Activated CD4-positive, alpha-beta memory T cell treated with anti-CD3 and anti-CD28 coated beads for 36 hours (primary cell): ENCODE measurements at regions not wholly inside any gene's neighbourhood (a gene's known extent, or its start where the extent isn't known, plus 50 kb on each side); places are given as distances from the start of the nearest gene placed in this dataset.

Experiments
- CTCF ChIA-PET: fragments of 350-600 bp; sonication (Branson Sonifier 250); formaldehyde crosslinking; loops from one replicate; lab custom pipeline; 2021; ENCODE audit warnings: antibody characterized with exemption, inconsistent platforms; lab: Charles Lee
- POLR2A ChIA-PET: fragments of 350-600 bp; sonication (Branson Sonifier 250); formaldehyde crosslinking; loops from one replicate; lab custom pipeline; 2021; ENCODE audit warnings: antibody characterized with exemption; lab: Charles Lee
- DNase-seq: peaks from one replicate; pipeline ENCODE4 v3.0.0-alpha.2; 2020
- H3K27ac Mint-ChIP-seq: one replicate; pipeline ENCODE4 v1.8.0; 2021; ENCODE audit warnings: mixed read lengths
- H3K27me3 Mint-ChIP-seq: one replicate; pipeline ENCODE4 v1.8.0; 2021; ENCODE audit warnings: mixed read lengths
- H3K36me3 Mint-ChIP-seq: one replicate; pipeline ENCODE4 v1.8.0; 2021; ENCODE audit warnings: mixed read lengths
- H3K4me1 Mint-ChIP-seq: one replicate; pipeline ENCODE4 v1.8.0; 2021; ENCODE audit warnings: low read depth, mixed read lengths
- H3K4me3 Mint-ChIP-seq: one replicate; pipeline ENCODE4 v1.8.0; 2021; ENCODE audit warnings: mild to moderate bottlenecking, mixed read lengths
- H3K9me3 Mint-ChIP-seq: one replicate; pipeline ENCODE4 v1.8.0; 2021; ENCODE audit warnings: mixed read lengths
- intact Hi-C: fragments of 100-400 bp; cut with micrococcal nuclease; formaldehyde crosslinking; loops from one replicate; pipeline ENCODE4 v1.15.1; 2023

- no peak overlapping the region for H3K4me3 Mint-ChIP-seq
- H3K9me3 Mint-ChIP-seq = no peaks in the 10 kb centered on the region
- H3K4me1 Mint-ChIP-seq = no peaks in the 10 kb centered on the region
- DNase-seq = no peak
- POLR2A ChIA-PET = no interaction called here
- no peaks in the 10 kb centered on the region for H3K36me3 Mint-ChIP-seq
- no peak overlapping the region for H3K27ac Mint-ChIP-seq
- CTCF ChIA-PET = no interaction called here
- H3K27me3 Mint-ChIP-seq = no peaks in the 10 kb centered on the region
- intact Hi-C loops = no loop called here
Observed at GRCh38 chr4:110959041-110959643, 336.3 kb upstream of the PITX2 start.

- Mint-ChIP-seq H3K36me3 (no peaks in the 10 kb centered on the region), H3K9me3 (no peaks in the 10 kb centered on the region), H3K4me3 (no peak overlapping the region), H3K27me3 (no peaks in the 10 kb centered on the region), H3K27ac (no peak overlapping the region), H3K4me1 (no peaks in the 10 kb centered on the region)
- DNase-seq = no peak
- ChIA-PET CTCF (no interaction called here), POLR2A (no interaction called here)
- intact Hi-C loops = no loop called here
Observed at GRCh38 chr4:110961066-110961465, 338.2 kb upstream of the PITX2 start.

- no peak overlapping the region for H3K27ac Mint-ChIP-seq
- no peaks in the 10 kb centered on the region for H3K36me3 Mint-ChIP-seq
- ChIA-PET POLR2A (no interaction called here), CTCF (no interaction called here)
- no peaks in the 10 kb centered on the region for H3K9me3 Mint-ChIP-seq
- no peak for DNase-seq
- H3K4me1 Mint-ChIP-seq = no peaks in the 10 kb centered on the region
- intact Hi-C loops = no loop called here
- H3K4me3 Mint-ChIP-seq = no peak overlapping the region
- no peaks in the 10 kb centered on the region for H3K27me3 Mint-ChIP-seq
Observed at GRCh38 chr4:110962616-110963015, 339.7 kb upstream of the PITX2 start.

- no peaks in the 10 kb centered on the region for H3K4me1 Mint-ChIP-seq
- H3K9me3 Mint-ChIP-seq = no peaks in the 10 kb centered on the region
- H3K4me3 Mint-ChIP-seq = no peak overlapping the region
- DNase-seq = no peak
- POLR2A ChIA-PET = no interaction called here
- CTCF ChIA-PET = no interaction called here
- H3K27ac Mint-ChIP-seq = no peak overlapping the region
- no peaks in the 10 kb centered on the region for H3K36me3 Mint-ChIP-seq
- intact Hi-C loops = no loop called here
- H3K27me3 Mint-ChIP-seq = no peaks in the 10 kb centered on the region
Observed at GRCh38 chr4:110963662-110964280, 340.9 kb upstream of the PITX2 start.

- ChIA-PET POLR2A (no interaction called here), CTCF (no interaction called here)
- Mint-ChIP-seq H3K36me3 (no peaks in the 10 kb centered on the region), H3K9me3 (no peaks in the 10 kb centered on the region), H3K4me3 (no peak overlapping the region), H3K27ac (no peak overlapping the region), H3K4me1 (no peaks in the 10 kb centered on the region), H3K27me3 (no peaks in the 10 kb centered on the region)
- intact Hi-C loops = no loop called here
- DNase-seq = no peak
Observed at GRCh38 chr4:110967936-110968335, 345.1 kb upstream of the PITX2 start.

- H3K9me3 Mint-ChIP-seq = no peaks in the 10 kb centered on the region
- H3K27me3 Mint-ChIP-seq = no peaks in the 10 kb centered on the region
- intact Hi-C loops = no loop called here
- no peaks in the 10 kb centered on the region for H3K36me3 Mint-ChIP-seq
- no peak overlapping the region for H3K4me3 Mint-ChIP-seq
- H3K27ac Mint-ChIP-seq = no peak overlapping the region
- no peaks in the 10 kb centered on the region for H3K4me1 Mint-ChIP-seq
- POLR2A ChIA-PET = no interaction called here
- peak; percentile 8 for DNase-seq
- CTCF ChIA-PET = no interaction called here
Observed at GRCh38 chr4:110970642-110971041, 347.8 kb upstream of the PITX2 start.

- Mint-ChIP-seq H3K9me3 (no peaks in the 10 kb centered on the region), H3K4me3 (no peak overlapping the region), H3K27ac (no peak overlapping the region), H3K36me3 (no peaks in the 10 kb centered on the region), H3K4me1 (no peaks in the 10 kb centered on the region), H3K27me3 (no peaks in the 10 kb centered on the region)
- CTCF ChIA-PET = no interaction called here
- intact Hi-C loops = no loop called here
- POLR2A ChIA-PET = no interaction called here
- no peak for DNase-seq
Observed at GRCh38 chr4:110975338-110975737, 352.5 kb upstream of the PITX2 start.

GRCh38 chr4:110977554-110977953 lies 354.7 kb upstream of the PITX2 start:
- POLR2A ChIA-PET = no interaction called here
- H3K36me3 Mint-ChIP-seq = no peaks in the 10 kb centered on the region
- H3K27ac Mint-ChIP-seq = no peak overlapping the region
- no peaks in the 10 kb centered on the region for H3K4me1 Mint-ChIP-seq
- DNase-seq = no peak
- CTCF ChIA-PET = no interaction called here
- intact Hi-C loops = no loop called here
- H3K4me3 Mint-ChIP-seq = no peak overlapping the region
- no peaks in the 10 kb centered on the region for H3K27me3 Mint-ChIP-seq
- H3K9me3 Mint-ChIP-seq = no peaks in the 10 kb centered on the region

- POLR2A ChIA-PET = no interaction called here
- Mint-ChIP-seq H3K27ac (no peak overlapping the region), H3K4me3 (no peak overlapping the region), H3K9me3 (no peaks in the 10 kb centered on the region), H3K4me1 (no peaks in the 10 kb centered on the region), H3K27me3 (no peaks in the 10 kb centered on the region), H3K36me3 (no peaks in the 10 kb centered on the region)
- CTCF ChIA-PET = no interaction called here
- intact Hi-C loops = no loop called here
- DNase-seq = no peak
Observed at GRCh38 chr4:110978761-110979160, 355.9 kb upstream of the PITX2 start.

- no peaks in the 10 kb centered on the region for H3K27me3 Mint-ChIP-seq
- CTCF ChIA-PET = no interaction called here
- no peaks in the 10 kb centered on the region for H3K36me3 Mint-ChIP-seq
Observed at GRCh38 chr4:110982486-110982885, 359.6 kb upstream of the PITX2 start.

GRCh38 chr4:110988722-110989121 lies 365.8 kb upstream of the PITX2 start:
- H3K27ac Mint-ChIP-seq = no peak overlapping the region
- intact Hi-C loops = no loop called here
- no peak overlapping the region for H3K4me3 Mint-ChIP-seq

More at GRCh38 chr4:110982486-110982885, 359.6 kb upstream of the PITX2 start:
- Mint-ChIP-seq H3K4me1 (no peaks in the 10 kb centered on the region), H3K9me3 (no peaks in the 10 kb centered on the region), H3K27ac (no peak overlapping the region), H3K4me3 (no peak overlapping the region)
- intact Hi-C loops = no loop called here
- DNase-seq = no peak
- POLR2A ChIA-PET = no interaction called here

GRCh38 chr4:110989125-110989524 lies 366.2 kb upstream of the PITX2 start:
- intact Hi-C loops = no loop called here
- no peaks in the 10 kb centered on the region for H3K4me1 Mint-ChIP-seq
- no peak for DNase-seq
- H3K36me3 Mint-ChIP-seq = no peaks in the 10 kb centered on the region
- H3K27me3 Mint-ChIP-seq = no peaks in the 10 kb centered on the region
- no peak overlapping the region for H3K27ac Mint-ChIP-seq
- ChIA-PET POLR2A (no interaction called here), CTCF (no interaction called here)
- no peak overlapping the region for H3K4me3 Mint-ChIP-seq
- H3K9me3 Mint-ChIP-seq = no peaks in the 10 kb centered on the region

More at GRCh38 chr4:110988722-110989121, 365.8 kb upstream of the PITX2 start:
- H3K36me3 Mint-ChIP-seq = no peaks in the 10 kb centered on the region
- no peaks in the 10 kb centered on the region for H3K9me3 Mint-ChIP-seq
- POLR2A ChIA-PET = no interaction called here
- DNase-seq = no peak
- no peaks in the 10 kb centered on the region for H3K4me1 Mint-ChIP-seq
- CTCF ChIA-PET = no interaction called here
- H3K27me3 Mint-ChIP-seq = no peaks in the 10 kb centered on the region

GRCh38 chr4:110994781-110995180 lies 371.9 kb upstream of the PITX2 start:
- intact Hi-C loops = no loop called here
- Mint-ChIP-seq H3K4me3 (no peak overlapping the region), H3K36me3 (no peaks in the 10 kb centered on the region), H3K27me3 (no peaks in the 10 kb centered on the region), H3K27ac (no peak overlapping the region), H3K9me3 (no peaks in the 10 kb centered on the region), H3K4me1 (no peaks in the 10 kb centered on the region)
- ChIA-PET POLR2A (no interaction called here), CTCF (no interaction called here)
- no peak for DNase-seq
